ENCODE measurements at regions not wholly inside any gene's neighbourhood (a gene's known extent, or its start where the extent isn't known, plus 50 kb on each side); places are given as distances from the start of the nearest gene placed in this dataset.

GRCh38 chr10:7015457-7015856, 395.4 kb downstream of the SFMBT2 start:
- no peak for TF ChIP-seq CTCF (IDR thresholded peaks at IDR 0.05; ENCODE audit: extremely low read depth in 1 of 2, insufficient read depth in 1 of 2, low read depth in 1 of 2, low read length in 2 of 2)
- no peak for TF ChIP-seq MAX (IDR thresholded peaks at IDR 0.05; ENCODE audit: insufficient read depth, insufficient read length)
- no peak for TF ChIP-seq POLR2A (IDR thresholded peaks at IDR 0.05; ENCODE audit: low read depth, low read length)
- TF ChIP-seq POLR2AphosphoS5 (IDR thresholded peaks at IDR 0.05; ENCODE audit: insufficient read depth, low read depth, low read length): no peak
- TF ChIP-seq JUN (IDR thresholded peaks at IDR 0.05; ENCODE audit: borderline replicate concordance, insufficient read depth, insufficient read length, low read depth): no peak
- TF ChIP-seq EZH2 (IDR thresholded peaks at IDR 0.05; ENCODE audit: borderline replicate concordance, low read depth, low read length, severe bottlenecking): no peak
- TF ChIP-seq MYC (IDR thresholded peaks at IDR 0.05; ENCODE audit: low read depth, low read length): no peak
